PC-9 (cell line): ENCODE measurements at regions not wholly inside any gene's neighbourhood (a gene's known extent, or its start where the extent isn't known, plus 50 kb on each side); places are given as distances from the start of the nearest gene placed in this dataset.

Experiments
- BruUV-seq: library from RNA; stranded (reverse); fragments of 400-500 nt; replicated peaks from 2 replicates; lab custom pipeline; 2021; lab: Mats Ljungman, UMichigan
- CTCF ChIA-PET: fragments of 300-600 bp; sonication (Branson Sonifier 250); formaldehyde crosslinking; loops from one replicate; lab custom pipeline; 2022; ENCODE audit warnings: antibody characterized with exemption; lab: Charles Lee
- POLR2A ChIA-PET: fragments of 300-600 bp; sonication (Branson Sonifier 250); formaldehyde crosslinking; loops from one replicate; lab custom pipeline; 2022; ENCODE audit warnings: antibody characterized with exemption; ENCODE audit not compliant: unreplicated experiment; lab: Charles Lee
- DNase-seq, 2 experiments: peaks; one replicate each; pipeline versions ENCODE4 v3.0.0 to v3.0.0-alpha.2; 2015 to 2022; ENCODE audit warnings: mixed read lengths in 1 of 2
- H2AFZ ChIP-seq: fragments of 200-600 bp; sonication (generic); 2 replicates; pipeline ENCODE4 v1.8.1; 2017; ENCODE audit warnings: antibody characterized with exemption
- H3F3A ChIP-seq: fragments of 200-600 bp; sonication (generic); 2 replicates; pipeline ENCODE4 v1.8.1; 2017; ENCODE audit warnings: antibody characterized with exemption, mild to moderate bottlenecking, low read depth; ENCODE audit not compliant: insufficient read depth
- H3K27ac ChIP-seq: fragments of 200-600 bp; sonication (generic); 2 replicates; pipeline ENCODE4 v1.6.1; 2016; ENCODE audit warnings: mixed run types
- H3K27me3 ChIP-seq: fragments of 200-600 bp; sonication (generic); 2 replicates; pipeline ENCODE4 v1.6.1; 2016; ENCODE audit warnings: low read depth, mixed run types; ENCODE audit not compliant: insufficient read depth
- H3K36me3 ChIP-seq: fragments of 200-600 bp; sonication (generic); 2 replicates; pipeline ENCODE4 v1.6.1; 2016; ENCODE audit warnings: low read depth, mixed run types
- H3K4me1 ChIP-seq: fragments of 200-600 bp; sonication (generic); replicated peaks from 2 replicates; pipeline ENCODE4 v1.6.1; 2016; ENCODE audit warnings: mixed run types; ENCODE audit not compliant: insufficient read depth
- H3K4me2 ChIP-seq: fragments of 200-600 bp; sonication (generic); 2 replicates; pipeline ENCODE4 v1.6.1; 2017; ENCODE audit warnings: mixed run types
- H3K4me3 ChIP-seq: fragments of 200-600 bp; sonication (generic); 2 replicates; pipeline ENCODE4 v1.6.1; 2016; ENCODE audit warnings: mixed run types
- H3K79me2 ChIP-seq: fragments of 200-600 bp; sonication (generic); 2 replicates; pipeline ENCODE4 v1.6.1; 2017; ENCODE audit warnings: low read depth, mixed run types
- H3K9me2 ChIP-seq: fragments of 200-600 bp; sonication (generic); 2 replicates; pipeline ENCODE4 v1.8.1; 2017; ENCODE audit warnings: mild to moderate bottlenecking; ENCODE audit not compliant: insufficient read depth
- H3K9me3 ChIP-seq: fragments of 200-600 bp; sonication (generic); 2 replicates; pipeline ENCODE4 v1.8.1; 2016; ENCODE audit warnings: low read depth; ENCODE audit not compliant: insufficient read depth
- H4K20me1 ChIP-seq: fragments of 200-600 bp; sonication (generic); 2 replicates; pipeline ENCODE4 v1.8.1; 2017; ENCODE audit not compliant: insufficient read depth
- EZH2 ChIP-seq: fragments of 200-600 bp; sonication (generic); IDR thresholded peaks from 2 replicates; pipeline ENCODE4 v1.8.0; 2017; ENCODE audit warnings: antibody characterized with exemption, low read depth
- intact Hi-C: fragments of 100-400 bp; cut with micrococcal nuclease; formaldehyde crosslinking; loops from one replicate; pipeline ENCODE4 v1.10.0; 2022; ENCODE audit not compliant: unreplicated experiment
- TF ChIP-seq, protein P1 (sequence below): fragments of 200-600 bp; sonication (generic); conservative IDR thresholded peaks from 2 replicates; pipeline ENCODE4 v1.6.1; 2017; ENCODE audit warnings: mixed run types, antibody characterized with exemption, mild to moderate bottlenecking, moderate library complexity

DNA sequence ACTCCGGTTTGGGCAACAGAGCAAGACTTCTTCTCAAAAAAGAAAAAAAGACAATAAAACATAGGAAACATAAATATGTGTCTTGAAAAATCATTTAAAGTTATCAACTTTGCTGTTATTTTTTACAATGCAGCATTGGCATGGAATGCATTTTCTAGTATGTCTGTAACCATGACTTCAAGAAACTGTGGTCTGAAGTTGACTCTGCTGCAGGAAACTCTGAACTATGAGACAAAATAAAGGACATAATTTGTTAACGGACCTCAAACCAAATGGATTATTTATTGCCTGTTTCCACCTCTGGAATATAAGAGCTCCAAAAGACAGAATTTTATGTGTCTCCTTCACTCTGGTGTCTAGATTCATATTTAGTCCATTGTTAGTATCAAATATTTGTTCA lies 79.1 kb downstream of the TRIB2 start:
- H2AFZ ChIP-seq, result no peak overlapping the region
- no peaks in the 10 kb centered on the region for H3K27me3 ChIP-seq
- H3K4me2 ChIP-seq, result no peak overlapping the region
- CTCF ChIA-PET, result no interaction called here
- no peak overlapping the region for H3K27ac ChIP-seq
- no peak for TF ChIP-seq EZH2
- TF ChIP-seq, protein P1, sequence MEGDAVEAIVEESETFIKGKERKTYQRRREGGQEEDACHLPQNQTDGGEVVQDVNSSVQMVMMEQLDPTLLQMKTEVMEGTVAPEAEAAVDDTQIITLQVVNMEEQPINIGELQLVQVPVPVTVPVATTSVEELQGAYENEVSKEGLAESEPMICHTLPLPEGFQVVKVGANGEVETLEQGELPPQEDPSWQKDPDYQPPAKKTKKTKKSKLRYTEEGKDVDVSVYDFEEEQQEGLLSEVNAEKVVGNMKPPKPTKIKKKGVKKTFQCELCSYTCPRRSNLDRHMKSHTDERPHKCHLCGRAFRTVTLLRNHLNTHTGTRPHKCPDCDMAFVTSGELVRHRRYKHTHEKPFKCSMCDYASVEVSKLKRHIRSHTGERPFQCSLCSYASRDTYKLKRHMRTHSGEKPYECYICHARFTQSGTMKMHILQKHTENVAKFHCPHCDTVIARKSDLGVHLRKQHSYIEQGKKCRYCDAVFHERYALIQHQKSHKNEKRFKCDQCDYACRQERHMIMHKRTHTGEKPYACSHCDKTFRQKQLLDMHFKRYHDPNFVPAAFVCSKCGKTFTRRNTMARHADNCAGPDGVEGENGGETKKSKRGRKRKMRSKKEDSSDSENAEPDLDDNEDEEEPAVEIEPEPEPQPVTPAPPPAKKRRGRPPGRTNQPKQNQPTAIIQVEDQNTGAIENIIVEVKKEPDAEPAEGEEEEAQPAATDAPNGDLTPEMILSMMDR, result no peak
- H3F3A ChIP-seq, result no peaks in the 10 kb centered on the region; the same call in 1 of the 2 replicates
- no peaks in the 10 kb centered on the region for H3K79me2 ChIP-seq
- no TSS peak for BruUV-seq
- no peak for DNase-seq
- POLR2A ChIA-PET, result interaction anchor here (0.7 kb wide), 1 partner anchor 9 kb away, joined by 3 read pairs; no protein-coding TSS in a partner anchor
- H3K36me3 ChIP-seq, result no peaks in the 10 kb centered on the region
- no peaks in the 10 kb centered on the region for H4K20me1 ChIP-seq
- no peak overlapping the region for H3K4me3 ChIP-seq
- H3K9me2 ChIP-seq, result no peaks in the 10 kb centered on the region
- 0 out of 2 replicates have a peak, but pooled peaks cover 9% of the 10 kb centered on the region for H3K4me1 ChIP-seq
- H3K9me3 ChIP-seq, result peaks cover 6% of the 10 kb centered on the region; the same call in 1 of the 2 replicates
- intact Hi-C loops, result no loop called here

DNA sequence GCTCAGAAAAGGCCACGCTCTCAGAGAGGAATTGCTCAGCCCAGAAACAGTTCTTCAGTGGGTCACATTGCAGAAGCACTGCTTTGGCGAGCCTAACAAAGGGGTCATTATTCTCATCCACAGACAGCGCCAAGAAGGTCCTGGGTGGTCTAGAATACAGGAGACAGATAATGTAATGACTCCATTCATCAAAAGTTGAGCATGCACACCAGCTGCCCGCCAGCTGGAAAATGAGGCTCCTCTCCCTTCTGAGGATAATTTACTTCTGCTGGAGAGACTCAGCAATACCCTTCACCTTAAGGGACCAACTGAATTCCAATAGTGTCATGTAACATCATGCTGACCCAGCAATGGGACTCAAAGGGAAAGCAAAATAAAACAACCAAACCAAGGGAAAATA lies 79.9 kb downstream of the TRIB2 start:
- no peaks in the 10 kb centered on the region; the same call in 1 of the 2 replicates for H3F3A ChIP-seq
- H3K27me3 ChIP-seq, result no peaks in the 10 kb centered on the region
- BruUV-seq, result no TSS peak
- no peak for TF ChIP-seq EZH2
- TF ChIP-seq, protein P1, result no peak
- no peaks in the 10 kb centered on the region for H4K20me1 ChIP-seq
- H3K4me1 ChIP-seq, result 0 out of 2 replicates have a peak, but pooled peaks cover 9% of the 10 kb centered on the region
- no peak overlapping the region for H3K27ac ChIP-seq
- ChIA-PET CTCF (no interaction called here), POLR2A (no interaction called here)
- no peak for DNase-seq
- H3K79me2 ChIP-seq, result no peaks in the 10 kb centered on the region
- H3K4me3 ChIP-seq, result no peak overlapping the region
- no peak overlapping the region for H2AFZ ChIP-seq
- H3K9me3 ChIP-seq, result peaks cover 11% of the 10 kb centered on the region; the same call in 1 of the 2 replicates
- H3K9me2 ChIP-seq, result no peaks in the 10 kb centered on the region
- H3K36me3 ChIP-seq, result no peaks in the 10 kb centered on the region
- H3K4me2 ChIP-seq, result no peak overlapping the region
- intact Hi-C loops, result no loop called here

DNA sequence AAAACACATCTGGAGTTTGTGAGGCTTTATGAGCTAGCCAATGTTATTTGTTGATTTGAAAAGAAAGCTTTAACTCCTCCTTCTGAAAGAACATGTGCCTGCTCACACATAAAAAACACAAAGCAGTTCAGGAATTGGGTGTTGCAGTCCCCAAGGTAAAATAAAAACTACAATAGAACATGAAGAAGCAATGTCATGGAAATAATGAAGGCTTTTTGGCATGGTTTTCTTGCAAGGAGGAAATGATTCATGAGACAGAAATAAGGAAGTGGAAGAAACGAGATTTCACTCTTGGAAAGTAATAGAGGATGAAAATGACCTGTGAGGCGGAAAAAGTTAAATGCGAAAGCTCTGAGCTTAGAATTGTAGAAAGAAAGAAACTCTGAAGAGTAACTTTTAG lies 81.1 kb downstream of the TRIB2 start:
- Histone ChIP-seq H3F3A (no peaks in the 10 kb centered on the region; the same call in 1 of the 2 replicates), H3K79me2 (no peaks in the 10 kb centered on the region), H3K36me3 (no peaks in the 10 kb centered on the region), H3K4me2 (no peak overlapping the region), H3K27ac (no peak overlapping the region), H3K9me3 (peaks cover 15% of the 10 kb centered on the region; the same call in 1 of the 2 replicates), H4K20me1 (no peaks in the 10 kb centered on the region), H3K4me1 (0 out of 2 replicates have a peak, but pooled peaks cover 9% of the 10 kb centered on the region), H3K9me2 (no peaks in the 10 kb centered on the region), H3K4me3 (no peak overlapping the region), H3K27me3 (no peaks in the 10 kb centered on the region), H2AFZ (no peak overlapping the region)
- peak in 1 of 2 experiments; percentile 68 for DNase-seq
- no peak for TF ChIP-seq EZH2
- TF ChIP-seq, protein P1, result no peak
- ChIA-PET CTCF (interaction anchor here (0.6 kb wide), 1 partner anchor 82 kb away, joined by 3 read pairs; no protein-coding TSS in a partner anchor), POLR2A (no interaction called here)
- BruUV-seq, result no TSS peak
- intact Hi-C loops, result no loop called here
